KMS-11 (cell line): ENCODE measurements at regions not wholly inside any gene's neighbourhood (a gene's known extent, or its start where the extent isn't known, plus 50 kb on each side); places are given as distances from the start of the nearest gene placed in this dataset.

Experiments
- H2AFZ ChIP-seq: fragments of 200-600 bp; sonication (generic); 2 replicates; pipeline ENCODE4 v1.6.1; 2016; ENCODE audit warnings: antibody characterized with exemption, mixed run types, low read depth
- H3K27ac ChIP-seq: fragments of 200-600 bp; sonication (generic); 2 replicates; pipeline ENCODE4 v1.6.1; 2016; ENCODE audit warnings: mild to moderate bottlenecking, mixed run types
- H3K27me3 ChIP-seq: fragments of 200-600 bp; sonication (generic); 2 replicates; pipeline ENCODE4 v1.6.1; 2017; ENCODE audit warnings: mild to moderate bottlenecking, low read depth, mixed run types, moderate library complexity; ENCODE audit not compliant: insufficient read depth
- H3K36me3 ChIP-seq: fragments of 200-600 bp; sonication (generic); 2 replicates; pipeline ENCODE4 v1.6.1; 2017; ENCODE audit warnings: mild to moderate bottlenecking, mixed run types; ENCODE audit not compliant: insufficient read depth
- H3K4me1 ChIP-seq: fragments of 200-600 bp; sonication (generic); 2 replicates; pipeline ENCODE4 v1.6.1; 2016; ENCODE audit warnings: mild to moderate bottlenecking, low read depth, mixed run types; ENCODE audit not compliant: poor library complexity, severe bottlenecking
- H3K4me2 ChIP-seq: fragments of 200-600 bp; sonication (generic); 2 replicates; pipeline ENCODE4 v1.7.0; 2016; ENCODE audit warnings: mild to moderate bottlenecking, mixed run types
- H3K4me3 ChIP-seq: fragments of 200-600 bp; sonication (generic); IDR thresholded peaks from 2 replicates; pipeline ENCODE4 v1.6.1; 2017; ENCODE audit warnings: low read depth, low read length, mixed read lengths; ENCODE audit not compliant: insufficient read depth
- H3K79me2 ChIP-seq: fragments of 200-600 bp; sonication (generic); 2 replicates; pipeline ENCODE4 v1.6.1; 2016; ENCODE audit warnings: low read depth, mixed run types; ENCODE audit not compliant: insufficient read depth
- H3K9ac ChIP-seq: fragments of 200-600 bp; sonication (generic); 2 replicates; pipeline ENCODE4 v1.6.1; 2016; ENCODE audit warnings: mild to moderate bottlenecking, mixed run types
- H4K20me1 ChIP-seq: fragments of 200-600 bp; sonication (generic); 2 replicates; pipeline ENCODE4 v1.6.1; 2016; ENCODE audit warnings: mild to moderate bottlenecking, mixed run types; ENCODE audit not compliant: insufficient read depth
- CTCF ChIP-seq: fragments of 200-600 bp; sonication (generic); conservative IDR thresholded peaks from 2 replicates; pipeline ENCODE4 v1.6.1; 2017; ENCODE audit warnings: low read depth, mild to moderate bottlenecking, antibody characterized with exemption, low read length, moderate library complexity, mixed read lengths

DNA sequence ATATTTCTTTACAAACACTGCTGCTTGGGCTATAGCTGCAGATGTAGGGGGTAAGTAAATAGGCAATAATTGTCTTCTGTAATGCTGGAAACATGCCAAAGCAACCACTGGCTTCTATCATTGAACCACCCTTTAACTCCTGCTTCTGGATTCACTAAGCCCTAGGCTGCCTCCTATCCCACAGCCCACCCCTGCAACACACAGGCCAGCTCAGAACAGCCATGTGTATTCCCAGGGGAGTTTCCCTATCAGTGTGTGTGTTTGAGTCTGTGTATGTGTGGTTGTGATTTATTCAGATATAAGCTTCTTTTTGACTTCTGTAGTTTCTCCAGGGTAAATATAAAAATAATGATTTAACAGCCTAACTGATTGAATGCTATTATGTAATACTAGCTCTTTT is 291.3 kb downstream of the PCDH10 start:
- H3K4me1 ChIP-seq = no peaks in the 10 kb centered on the region
- no peak overlapping the region for H3K27ac ChIP-seq
- no peak overlapping the region for H3K4me2 ChIP-seq
- no peaks in the 10 kb centered on the region for H3K36me3 ChIP-seq
- no peak for TF ChIP-seq CTCF
- H3K79me2 ChIP-seq = no peaks in the 10 kb centered on the region
- no peaks in the 10 kb centered on the region for H3K27me3 ChIP-seq
- H3K9ac ChIP-seq = no peak overlapping the region
- H2AFZ ChIP-seq = no peak overlapping the region
- H3K4me3 ChIP-seq = no peak overlapping the region
- no peaks in the 10 kb centered on the region for H4K20me1 ChIP-seq

- no peak overlapping the region for H3K27ac ChIP-seq
- H3K4me2 ChIP-seq = no peak overlapping the region
- no peak overlapping the region for H2AFZ ChIP-seq
- H3K4me3 ChIP-seq = no peak overlapping the region
- no peaks in the 10 kb centered on the region for H4K20me1 ChIP-seq
- H3K79me2 ChIP-seq = no peaks in the 10 kb centered on the region
- H3K9ac ChIP-seq = no peak overlapping the region
- H3K27me3 ChIP-seq = no peaks in the 10 kb centered on the region
- H3K4me1 ChIP-seq = no peaks in the 10 kb centered on the region
- no peak for TF ChIP-seq CTCF
- H3K36me3 ChIP-seq = no peaks in the 10 kb centered on the region
These were observed 290.7 kb downstream of the PCDH10 start for GRCh38 chr4:133439830-133440229.

GRCh38 chr4:133424605-133425004 is 275.5 kb downstream of the PCDH10 start:
- Histone ChIP-seq H3K4me1 (no peaks in the 10 kb centered on the region), H3K36me3 (no peaks in the 10 kb centered on the region), H3K79me2 (no peaks in the 10 kb centered on the region), H3K27ac (no peak overlapping the region), H3K4me3 (no peak overlapping the region), H4K20me1 (no peaks in the 10 kb centered on the region), H3K27me3 (no peaks in the 10 kb centered on the region), H3K4me2 (no peak overlapping the region), H3K9ac (no peak overlapping the region), H2AFZ (no peak overlapping the region)
- TF ChIP-seq CTCF = no peak

- H2AFZ ChIP-seq = no peak overlapping the region
- H3K4me1 ChIP-seq = no peaks in the 10 kb centered on the region
- no peak overlapping the region for H3K4me2 ChIP-seq
- no peaks in the 10 kb centered on the region for H3K79me2 ChIP-seq
- H3K9ac ChIP-seq = no peak overlapping the region
- no peak for TF ChIP-seq CTCF
- H4K20me1 ChIP-seq = no peaks in the 10 kb centered on the region
- H3K27ac ChIP-seq = no peak overlapping the region
- H3K27me3 ChIP-seq = no peaks in the 10 kb centered on the region
- H3K36me3 ChIP-seq = no peaks in the 10 kb centered on the region
- no peak overlapping the region for H3K4me3 ChIP-seq
These were observed 254.8 kb downstream of the PCDH10 start for GRCh38 chr4:133403913-133404312.

DNA sequence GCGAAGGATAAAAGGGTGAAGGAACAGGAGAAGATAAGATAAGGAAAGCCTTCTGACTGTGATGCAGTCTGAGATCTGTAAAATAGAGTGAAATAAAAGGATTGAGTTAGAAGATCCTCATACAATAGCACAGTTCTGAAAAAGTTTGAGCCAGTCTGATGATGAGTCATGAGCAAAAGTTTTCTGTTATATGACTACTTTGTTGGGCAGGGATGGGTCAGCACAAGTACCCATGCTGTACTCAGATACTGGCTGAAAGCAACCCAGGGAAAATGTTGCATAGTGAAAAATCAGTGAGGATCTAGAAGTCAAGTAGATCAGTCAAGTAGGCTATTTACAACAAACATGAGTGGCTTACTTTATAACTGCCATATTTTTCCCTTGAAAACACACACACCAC is 253.5 kb downstream of the PCDH10 start:
- H3K27me3 ChIP-seq = no peaks in the 10 kb centered on the region
- H3K4me2 ChIP-seq = no peak overlapping the region
- H3K36me3 ChIP-seq = no peaks in the 10 kb centered on the region
- H3K9ac ChIP-seq = no peak overlapping the region
- H4K20me1 ChIP-seq = no peaks in the 10 kb centered on the region
- H3K27ac ChIP-seq = no peak overlapping the region
- no peaks in the 10 kb centered on the region for H3K79me2 ChIP-seq
- no peak overlapping the region for H3K4me3 ChIP-seq
- H3K4me1 ChIP-seq = no peaks in the 10 kb centered on the region
- H2AFZ ChIP-seq = no peak overlapping the region
- no peak for TF ChIP-seq CTCF
